Medulla oblongata (tissue), 1 donor: ENCODE measurements at regions not wholly inside any gene's neighbourhood (a gene's known extent, or its start where the extent isn't known, plus 50 kb on each side); places are given as distances from the start of the nearest gene placed in this dataset.

Experiments used
- DNase-seq: peaks from one replicate; pipeline ENCODE4 v3.0.0-alpha.2; 2015; ENCODE audit errors: extremely low spot score

DNA sequence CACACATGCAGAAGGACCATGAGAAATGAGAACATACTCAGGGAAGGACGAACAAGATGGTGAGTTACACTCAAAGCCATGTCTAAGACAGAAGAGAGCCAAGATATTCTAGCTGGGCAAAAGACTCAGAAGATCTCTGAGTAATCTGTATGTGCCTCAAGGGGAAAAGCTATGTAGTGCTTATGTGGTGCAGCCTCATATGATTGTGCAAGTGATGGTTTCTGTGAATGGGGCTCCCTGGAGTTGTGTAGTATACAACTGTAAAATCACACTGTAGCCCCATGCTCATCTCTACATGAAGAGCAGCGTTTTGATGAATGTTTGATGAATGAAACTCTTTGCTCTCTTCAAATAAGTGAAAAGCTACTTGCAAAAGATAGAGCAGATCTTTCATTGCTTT is 57.5 kb downstream of the OSR1 start:
- DNase-seq, result no peak

DNA sequence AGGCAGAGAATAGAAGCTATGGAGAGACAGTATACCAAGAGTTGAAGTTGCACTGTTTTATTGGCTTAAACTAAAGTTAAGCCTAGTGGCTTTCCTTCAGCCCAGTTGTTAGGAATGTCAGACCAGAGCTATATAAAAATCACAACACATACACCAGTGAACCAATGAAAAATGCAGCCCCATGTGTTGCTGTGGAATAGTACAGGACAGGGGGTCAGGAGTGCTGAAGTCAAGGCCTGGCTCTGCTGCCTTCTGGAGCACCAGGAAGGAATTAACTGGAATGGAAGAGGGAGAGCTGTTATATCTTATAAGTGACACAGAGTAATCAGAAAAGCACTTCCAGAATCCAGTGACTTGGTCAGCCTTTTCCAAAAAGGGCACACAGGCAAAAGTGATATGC is 58.9 kb downstream of the OSR1 start:
- DNase-seq, result no peak

DNA sequence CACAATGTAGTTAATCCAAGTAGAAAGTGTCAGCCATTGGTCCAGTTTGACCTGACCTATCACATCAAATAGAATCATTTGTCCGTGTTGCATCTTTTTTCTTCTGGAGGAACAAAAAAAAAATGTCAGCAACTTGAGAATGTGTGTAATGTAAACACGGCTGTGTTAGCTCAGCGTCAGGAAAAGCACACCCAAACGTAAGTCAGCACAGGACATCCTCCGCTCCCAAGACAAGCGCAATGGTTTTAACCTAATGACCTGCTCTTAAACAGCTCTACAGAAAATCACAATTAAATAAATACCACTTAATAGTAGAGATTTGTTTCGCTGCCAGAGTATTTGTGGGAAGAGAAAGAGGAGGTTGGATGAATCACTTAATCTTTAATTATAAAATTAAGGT is 59.4 kb downstream of the OSR1 start:
- no peak for DNase-seq

DNA sequence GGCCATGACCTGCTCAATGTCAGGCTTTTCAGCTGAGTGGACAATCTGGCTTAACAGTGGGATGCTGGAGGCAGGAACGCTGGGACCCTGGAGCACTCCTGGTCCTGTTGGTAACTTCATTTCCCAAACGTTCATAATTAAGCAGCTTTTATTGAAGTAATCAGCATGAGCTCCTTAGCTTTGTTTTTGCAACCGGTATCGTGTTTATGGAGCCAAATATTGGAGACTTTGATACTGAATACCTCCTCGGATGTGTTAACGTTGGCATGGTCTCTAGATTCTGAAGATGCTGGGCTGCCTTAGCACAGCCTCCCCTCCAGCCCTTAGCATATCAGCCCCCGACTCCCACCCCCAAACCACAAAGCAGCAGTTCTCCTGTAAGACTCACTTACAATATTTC is 60.7 kb downstream of the OSR1 start:
- DNase-seq, result no peak

GRCh38 chr2:19295998-19296502 is 62.4 kb downstream of the OSR1 start:
- no peak for DNase-seq

DNA sequence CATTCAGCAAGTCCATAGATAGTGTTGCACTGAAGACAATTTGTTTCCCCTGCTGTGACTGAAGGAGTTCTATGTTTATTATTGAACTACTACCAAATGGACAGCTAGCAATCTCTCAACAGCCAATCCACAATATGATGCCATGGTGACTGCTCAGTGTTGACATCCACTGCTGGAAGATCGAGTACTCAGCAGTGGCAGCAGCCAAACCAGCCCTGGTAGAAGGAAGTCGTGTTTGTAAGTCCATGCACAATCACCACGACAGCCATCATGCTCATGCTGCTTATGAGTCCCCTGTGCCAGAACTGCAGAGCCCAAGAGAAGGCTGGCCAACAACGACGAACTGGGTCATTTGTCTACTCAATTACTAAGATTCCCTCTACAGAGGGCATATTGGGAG is 66.4 kb downstream of the OSR1 start:
- peak; percentile 21 for DNase-seq

- DNase-seq, result no peak
Observed at GRCh38 chr2:19288291-19288690, 70.1 kb downstream of the OSR1 start.

DNA sequence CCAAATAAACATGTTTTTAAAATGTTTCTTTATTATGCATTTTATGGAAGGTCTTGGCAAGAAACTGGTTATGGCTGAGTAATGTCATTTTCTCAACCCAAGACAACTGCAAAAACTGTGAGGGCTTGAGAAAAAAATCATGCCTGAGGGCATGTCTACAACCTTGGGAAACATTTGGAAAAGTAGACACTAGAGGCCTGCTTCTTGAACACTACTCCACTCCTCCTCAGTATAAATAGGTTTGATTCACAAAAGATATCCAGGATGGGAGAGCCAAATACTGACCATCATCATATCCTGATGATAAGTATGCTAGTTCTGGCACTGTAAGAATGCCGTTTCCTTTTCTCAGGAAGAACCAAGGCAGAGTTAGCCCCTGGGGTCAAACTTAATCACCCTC is 71.1 kb downstream of the OSR1 start:
- no peak for DNase-seq

GRCh38 chr2:19282305-19282704 is 76.1 kb downstream of the OSR1 start:
- no peak for DNase-seq

DNA sequence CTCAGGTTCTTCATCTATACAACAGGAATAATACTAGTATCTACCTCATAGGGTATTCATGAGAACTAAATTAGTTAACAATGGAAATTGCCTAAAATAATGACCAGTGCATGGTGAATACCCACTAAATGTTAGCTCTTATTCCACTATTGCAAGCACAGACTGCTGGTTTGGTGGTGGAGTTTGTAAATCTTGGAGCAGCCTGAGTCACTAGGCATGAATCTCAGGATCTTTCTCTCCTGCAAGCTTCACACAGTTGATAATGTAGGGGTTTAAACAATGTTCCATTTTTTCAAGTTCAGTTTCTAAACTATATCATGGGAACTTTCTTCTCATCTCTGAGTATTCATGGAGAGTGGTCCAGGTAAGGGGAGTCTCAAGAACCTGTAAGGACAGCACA is 84.0 kb downstream of the OSR1 start:
- DNase-seq, result no peak

DNA sequence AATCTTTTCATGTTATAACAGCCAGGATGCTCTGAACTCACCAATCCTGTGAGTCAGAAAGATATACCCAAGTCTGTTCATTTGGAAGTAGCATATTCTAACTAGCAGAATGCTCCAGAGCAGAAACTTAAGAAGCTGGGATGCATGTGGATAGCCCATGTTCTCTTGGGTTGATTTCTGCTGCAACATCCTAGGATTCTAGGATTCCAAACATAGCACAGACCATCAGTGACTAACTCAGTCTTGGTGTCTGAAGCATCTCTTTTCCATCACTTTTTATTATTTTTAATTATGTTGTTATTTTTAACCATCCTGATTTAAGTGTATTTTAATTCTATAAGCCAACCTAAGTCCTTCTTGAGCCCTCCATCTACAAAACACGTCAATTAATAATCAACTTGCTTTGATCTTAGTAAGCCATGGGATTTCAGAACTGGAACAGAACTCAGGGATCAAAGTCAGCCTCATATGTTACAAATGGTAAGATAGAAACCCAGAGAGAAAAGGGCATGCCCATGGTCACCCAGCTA is 85.4 kb downstream of the OSR1 start:
- DNase-seq, result no peak

DNA sequence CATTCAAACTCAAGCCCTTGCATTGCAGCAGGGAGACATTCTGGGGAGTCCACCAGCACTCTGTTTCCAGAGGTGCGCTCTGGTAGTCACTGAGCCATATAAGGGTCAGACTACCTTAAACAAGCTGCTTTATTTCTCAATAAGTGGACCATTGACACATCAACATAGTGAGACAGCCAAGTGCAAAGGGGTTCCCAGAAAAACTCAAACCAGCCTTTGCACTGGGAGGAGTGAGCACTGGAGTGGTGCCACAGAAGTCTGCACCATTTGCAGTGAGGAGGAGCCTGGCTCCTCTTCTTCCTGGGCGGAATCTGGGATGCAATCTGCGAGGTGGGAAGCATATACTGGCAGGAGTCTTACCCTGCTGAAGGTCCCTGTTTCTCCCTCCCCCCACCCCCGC is 86.4 kb downstream of the OSR1 start:
- DNase-seq, result no peak

DNA sequence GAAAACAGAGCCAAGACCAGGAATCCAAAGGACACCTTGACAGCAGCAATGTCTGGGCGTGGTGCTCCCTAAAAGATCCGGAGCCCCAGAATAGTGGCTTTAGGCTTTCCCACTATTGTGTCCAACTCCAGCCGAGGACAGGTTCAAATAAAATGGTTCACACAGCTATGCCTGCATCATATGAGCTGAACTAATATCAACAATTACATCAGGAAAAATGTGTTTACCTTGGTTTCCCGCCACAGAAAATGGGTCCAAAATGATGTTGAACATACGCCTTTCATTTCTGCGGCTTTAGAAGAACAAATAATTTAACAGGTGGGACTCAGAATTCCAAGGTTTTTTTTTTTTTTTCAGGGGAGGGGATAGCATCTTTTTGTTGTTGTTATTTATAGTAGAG is 93.6 kb downstream of the OSR1 start:
- no peak for DNase-seq

DNA sequence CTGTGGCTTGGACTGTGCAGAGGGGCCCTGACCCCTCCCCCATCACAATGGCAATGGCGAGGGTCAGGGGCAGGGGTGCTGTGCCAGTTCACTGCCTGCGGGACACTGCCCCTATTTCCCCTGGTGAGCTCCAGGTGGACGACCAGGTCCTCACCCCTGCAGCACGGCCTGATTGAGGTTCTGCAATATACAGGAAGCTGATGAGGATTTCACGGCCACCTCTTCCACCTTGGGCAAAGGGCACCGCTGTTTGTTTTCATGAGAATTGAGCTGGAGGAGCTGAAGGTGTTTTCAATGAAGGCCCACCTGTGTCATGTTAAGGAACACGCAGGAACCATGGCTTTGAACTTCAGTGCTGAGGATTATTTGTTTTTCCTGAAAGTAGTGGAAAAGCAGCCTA is 96.3 kb downstream of the OSR1 start:
- no peak for DNase-seq

GRCh38 chr2:19261061-19261460 is 97.4 kb downstream of the OSR1 start:
- no peak for DNase-seq

DNA sequence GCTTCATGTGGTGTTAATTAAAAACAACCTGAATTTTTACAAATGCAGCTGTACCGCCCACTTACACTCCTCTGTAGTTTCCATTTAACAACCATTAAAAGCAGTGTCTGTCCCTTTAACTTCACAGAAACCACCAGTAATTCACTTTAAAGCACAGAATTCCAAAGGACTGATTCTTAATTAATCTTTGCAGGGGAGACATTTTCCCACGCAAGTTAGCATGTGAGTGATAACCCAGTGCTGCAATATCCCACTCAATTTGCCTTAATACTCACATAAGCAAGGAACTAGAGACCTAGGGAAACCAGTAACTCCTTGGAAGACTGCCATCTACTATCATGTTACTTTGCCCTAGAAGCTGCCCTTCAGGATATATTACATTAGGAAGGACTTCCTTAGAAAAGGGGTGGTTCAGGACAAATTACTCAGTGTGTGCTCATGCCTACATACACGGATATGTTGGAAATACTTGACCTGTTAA is 102.3 kb downstream of the OSR1 start:
- no peak for DNase-seq

GRCh38 chr2:19255481-19255880 is 102.9 kb downstream of the OSR1 start:
- DNase-seq, result no peak

GRCh38 chr2:19251554-19251953 is 106.9 kb downstream of the OSR1 start:
- no peak for DNase-seq

DNA sequence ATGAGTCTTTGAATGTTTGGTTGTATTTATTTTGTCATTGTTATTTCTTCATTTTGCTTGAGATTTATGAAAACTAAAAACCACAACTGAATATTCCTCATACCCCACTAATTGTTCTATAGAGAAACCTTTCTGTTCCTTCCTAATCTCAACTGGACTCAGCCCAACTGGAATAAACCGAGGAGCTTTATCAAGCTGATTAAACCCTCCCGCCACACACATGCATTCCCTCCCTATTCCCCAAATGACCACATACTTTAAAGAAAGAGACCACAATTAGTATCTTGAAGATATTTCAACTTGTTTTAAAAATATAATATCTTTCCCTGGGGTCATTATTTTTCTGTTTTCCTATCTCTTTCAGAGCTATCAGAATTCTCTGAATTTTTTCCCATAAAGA is 107.5 kb downstream of the OSR1 start:
- DNase-seq, result no peak

- DNase-seq, result no peak
Observed at GRCh38 chr2:19247186-19247585, 111.2 kb downstream of the OSR1 start.

DNA sequence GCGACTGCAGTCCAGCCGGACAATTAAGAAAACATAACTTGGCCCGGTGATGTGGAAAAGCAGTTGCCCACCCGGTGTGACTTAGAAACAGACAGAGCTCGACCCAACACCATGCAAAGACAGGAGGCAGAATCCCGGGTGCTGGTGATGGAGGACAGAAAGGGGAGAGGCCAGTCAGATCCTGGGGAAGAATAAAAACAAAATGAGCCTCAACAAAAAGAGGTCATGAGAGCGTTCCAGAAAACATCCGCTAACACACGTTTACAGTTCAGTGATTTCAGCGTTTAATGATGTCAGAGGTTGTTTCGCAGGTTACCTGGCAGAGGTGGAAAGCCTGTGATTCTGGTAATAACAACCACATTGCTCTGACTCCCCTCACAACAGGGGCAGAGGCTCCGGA is 111.9 kb downstream of the OSR1 start:
- DNase-seq, result no peak

DNA sequence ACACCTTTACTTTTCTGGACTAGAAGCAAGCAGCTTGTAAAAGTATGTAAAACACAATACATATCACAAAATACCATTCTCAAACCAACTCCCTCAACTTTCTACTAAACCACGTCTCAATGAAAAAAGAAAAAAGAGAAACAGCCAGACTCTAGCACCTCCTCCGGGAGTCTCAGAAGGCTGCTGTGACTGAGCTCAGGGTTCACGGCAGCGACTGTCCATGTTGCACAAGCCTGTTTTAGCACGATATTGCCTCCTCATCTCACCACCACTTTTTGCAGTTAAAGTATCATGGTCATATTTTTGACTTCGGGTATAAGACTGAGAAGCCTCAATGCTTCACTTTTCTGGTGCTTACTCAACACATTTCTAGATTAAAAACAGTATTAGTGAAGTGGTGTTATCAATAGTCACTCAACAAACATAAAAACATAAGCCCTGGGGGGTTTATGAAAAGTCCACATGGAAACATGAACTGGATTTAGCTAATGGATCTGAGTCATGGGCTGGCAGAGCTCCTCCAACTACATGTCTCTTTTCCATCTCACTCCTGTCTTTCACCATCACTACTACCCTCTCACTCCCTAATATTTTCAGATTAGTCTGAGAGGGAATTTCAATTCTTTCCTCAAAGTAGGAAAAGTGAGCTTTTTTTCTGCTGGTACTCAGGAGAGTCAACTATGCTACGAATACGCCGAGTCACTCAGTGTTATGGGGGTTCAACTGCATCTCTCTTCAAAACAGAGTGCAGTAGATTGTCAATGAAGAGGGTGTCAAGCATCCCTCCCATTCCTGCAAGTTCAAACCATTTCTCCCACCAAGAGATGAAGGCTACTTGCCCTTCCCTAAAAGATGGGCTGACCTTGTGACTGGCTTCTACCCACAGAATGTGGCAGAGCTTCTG is 113.7 kb downstream of the OSR1 start:
- DNase-seq, result no peak

- DNase-seq, result no peak
Observed at GRCh38 chr2:19238440-19239060, 119.9 kb downstream of the OSR1 start.
